ENCODE measurements at regions not wholly inside any gene's neighbourhood (a gene's known extent, or its start where the extent isn't known, plus 50 kb on each side); places are given as distances from the start of the nearest gene placed in this dataset.
"Not testable (repeated sequence)": the region's sequence is repeated elsewhere in the genome, so short reads cannot be mapped to it uniquely, and the experiment has no call there.

DNA sequence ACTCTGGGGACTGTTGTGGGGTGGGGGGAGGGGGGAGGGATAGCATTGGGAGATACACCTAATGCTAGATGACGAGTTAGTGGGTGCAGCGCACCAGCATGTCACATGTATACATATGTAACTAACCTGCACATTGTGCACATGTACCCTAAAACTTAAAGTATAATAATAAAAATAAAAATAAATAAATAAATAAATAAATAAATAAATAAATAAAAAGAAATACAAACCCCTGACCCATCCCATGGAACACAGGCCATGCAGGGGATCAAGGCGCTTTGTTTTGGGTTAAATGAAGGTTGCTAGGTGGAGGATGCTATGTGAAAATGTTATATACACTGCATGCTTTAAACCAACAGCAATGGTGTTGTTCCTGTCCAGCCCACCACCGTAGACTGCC is 184.7 kb downstream of the C6orf118 start:
- TF ChIP-seq, protein P1, sequence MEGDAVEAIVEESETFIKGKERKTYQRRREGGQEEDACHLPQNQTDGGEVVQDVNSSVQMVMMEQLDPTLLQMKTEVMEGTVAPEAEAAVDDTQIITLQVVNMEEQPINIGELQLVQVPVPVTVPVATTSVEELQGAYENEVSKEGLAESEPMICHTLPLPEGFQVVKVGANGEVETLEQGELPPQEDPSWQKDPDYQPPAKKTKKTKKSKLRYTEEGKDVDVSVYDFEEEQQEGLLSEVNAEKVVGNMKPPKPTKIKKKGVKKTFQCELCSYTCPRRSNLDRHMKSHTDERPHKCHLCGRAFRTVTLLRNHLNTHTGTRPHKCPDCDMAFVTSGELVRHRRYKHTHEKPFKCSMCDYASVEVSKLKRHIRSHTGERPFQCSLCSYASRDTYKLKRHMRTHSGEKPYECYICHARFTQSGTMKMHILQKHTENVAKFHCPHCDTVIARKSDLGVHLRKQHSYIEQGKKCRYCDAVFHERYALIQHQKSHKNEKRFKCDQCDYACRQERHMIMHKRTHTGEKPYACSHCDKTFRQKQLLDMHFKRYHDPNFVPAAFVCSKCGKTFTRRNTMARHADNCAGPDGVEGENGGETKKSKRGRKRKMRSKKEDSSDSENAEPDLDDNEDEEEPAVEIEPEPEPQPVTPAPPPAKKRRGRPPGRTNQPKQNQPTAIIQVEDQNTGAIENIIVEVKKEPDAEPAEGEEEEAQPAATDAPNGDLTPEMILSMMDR (IDR thresholded peaks at IDR 0.05): not testable (repeated sequence)
- not testable (repeated sequence) for TF ChIP-seq POLR2A (IDR thresholded peaks at IDR 0.05)
